ENCODE measurements at regions not wholly inside any gene's neighbourhood (a gene's known extent, or its start where the extent isn't known, plus 50 kb on each side); places are given as distances from the start of the nearest gene placed in this dataset.

DNA sequence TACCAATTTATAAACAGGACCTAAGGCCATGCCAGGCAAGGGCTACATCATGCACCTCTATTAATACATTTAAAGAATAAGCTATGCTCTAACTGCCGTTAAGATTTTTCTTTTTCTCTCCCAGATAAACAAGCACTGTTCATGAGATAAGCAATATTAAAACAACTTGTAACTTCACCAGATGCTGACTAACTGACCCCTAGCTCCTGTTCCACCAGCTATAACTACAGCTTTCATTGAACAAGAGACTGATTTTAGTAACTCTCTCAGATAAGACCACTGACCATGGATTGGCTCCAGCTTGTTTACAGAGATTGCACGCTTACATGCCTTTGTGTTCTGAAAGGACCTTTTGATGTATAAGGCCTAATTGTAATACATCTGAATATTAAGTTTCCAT is 540.7 kb upstream of the NECTIN3 start:
- no peak overlapping the region for H3K27ac ChIP-seq
- no peaks in the 10 kb centered on the region for H3K27me3 ChIP-seq
- 81 to 89% methylated on average over 2 of the region's 2 CpGs for WGBS, 2 donors
- no peak overlapping the region for H3K4me3 ChIP-seq
- H3K36me3 ChIP-seq, result no peaks in the 10 kb centered on the region
- TF ChIP-seq POLR2AphosphoS5 (IDR thresholded peaks at IDR 0.05), result no peak
- TF ChIP-seq, protein P1, sequence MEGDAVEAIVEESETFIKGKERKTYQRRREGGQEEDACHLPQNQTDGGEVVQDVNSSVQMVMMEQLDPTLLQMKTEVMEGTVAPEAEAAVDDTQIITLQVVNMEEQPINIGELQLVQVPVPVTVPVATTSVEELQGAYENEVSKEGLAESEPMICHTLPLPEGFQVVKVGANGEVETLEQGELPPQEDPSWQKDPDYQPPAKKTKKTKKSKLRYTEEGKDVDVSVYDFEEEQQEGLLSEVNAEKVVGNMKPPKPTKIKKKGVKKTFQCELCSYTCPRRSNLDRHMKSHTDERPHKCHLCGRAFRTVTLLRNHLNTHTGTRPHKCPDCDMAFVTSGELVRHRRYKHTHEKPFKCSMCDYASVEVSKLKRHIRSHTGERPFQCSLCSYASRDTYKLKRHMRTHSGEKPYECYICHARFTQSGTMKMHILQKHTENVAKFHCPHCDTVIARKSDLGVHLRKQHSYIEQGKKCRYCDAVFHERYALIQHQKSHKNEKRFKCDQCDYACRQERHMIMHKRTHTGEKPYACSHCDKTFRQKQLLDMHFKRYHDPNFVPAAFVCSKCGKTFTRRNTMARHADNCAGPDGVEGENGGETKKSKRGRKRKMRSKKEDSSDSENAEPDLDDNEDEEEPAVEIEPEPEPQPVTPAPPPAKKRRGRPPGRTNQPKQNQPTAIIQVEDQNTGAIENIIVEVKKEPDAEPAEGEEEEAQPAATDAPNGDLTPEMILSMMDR (IDR thresholded peaks at IDR 0.05), result no peak
- TF ChIP-seq POLR2A (IDR thresholded peaks at IDR 0.05), result no peak
- TF ChIP-seq EP300 (IDR thresholded peaks at IDR 0.05), result no peak
- ATAC-seq (ENCODE audit: low FRiP score in 2 of 2) (no peak), DNase-seq (no peak)
- H3K9me3 ChIP-seq, result no peaks in the 10 kb centered on the region
- no peaks in the 10 kb centered on the region for H3K4me1 ChIP-seq

GRCh38 chr3:110533089-110533488 is 538.5 kb upstream of the NECTIN3 start:
- no peak for ATAC-seq (ENCODE audit: low FRiP score in 2 of 2)
- DNase-seq, result no peak
- H3K36me3 ChIP-seq, result no peaks in the 10 kb centered on the region
- no peaks in the 10 kb centered on the region for H3K27me3 ChIP-seq
- H3K27ac ChIP-seq, result no peak overlapping the region
- no peaks in the 10 kb centered on the region for H3K9me3 ChIP-seq
- no peak overlapping the region for H3K4me3 ChIP-seq
- TF ChIP-seq, protein P1 (IDR thresholded peaks at IDR 0.05), result no peak
- no peak for TF ChIP-seq POLR2AphosphoS5 (IDR thresholded peaks at IDR 0.05)
- TF ChIP-seq POLR2A (IDR thresholded peaks at IDR 0.05), result no peak
- TF ChIP-seq EP300 (IDR thresholded peaks at IDR 0.05), result no peak
- H3K4me1 ChIP-seq, result no peaks in the 10 kb centered on the region

- Histone ChIP-seq H3K27me3 (no peaks in the 10 kb centered on the region), H3K36me3 (no peaks in the 10 kb centered on the region), H3K4me1 (no peaks in the 10 kb centered on the region), H3K9me3 (no peaks in the 10 kb centered on the region), H3K4me3 (no peak overlapping the region), H3K27ac (no peak overlapping the region)
- 60 to 70% methylated on average over 3 of the region's 3 CpGs for WGBS, 2 donors
- ATAC-seq (ENCODE audit: low FRiP score in 2 of 2), result no peak
- TF ChIP-seq, protein P1 (IDR thresholded peaks at IDR 0.05), result no peak
- TF ChIP-seq POLR2AphosphoS5 (IDR thresholded peaks at IDR 0.05), result no peak
- TF ChIP-seq EP300 (IDR thresholded peaks at IDR 0.05), result no peak
- TF ChIP-seq POLR2A (IDR thresholded peaks at IDR 0.05), result no peak
- no peak for DNase-seq
These were observed 529.0 kb upstream of the NECTIN3 start for GRCh38 chr3:110542552-110543150.

DNA sequence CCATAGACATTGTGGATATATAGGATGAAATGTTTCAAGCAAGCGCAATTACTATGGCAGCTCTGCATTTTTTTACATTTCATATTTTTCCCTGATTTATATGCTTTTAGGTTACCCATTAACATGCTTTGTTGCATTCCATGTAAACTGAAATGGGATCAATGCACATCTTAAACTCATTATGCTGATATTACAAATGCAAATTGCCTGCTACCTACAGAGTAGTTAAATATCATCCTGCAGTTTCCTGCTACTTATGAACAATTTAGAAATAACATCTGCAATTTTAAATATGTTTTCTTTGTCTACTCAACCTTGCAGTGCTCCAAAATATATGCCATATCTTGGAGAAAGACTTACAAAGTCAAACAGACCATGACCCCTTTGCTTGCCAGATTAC is 526.9 kb upstream of the NECTIN3 start:
- DNase-seq, result no peak
- TF ChIP-seq, protein P1 (IDR thresholded peaks at IDR 0.05), result no peak
- TF ChIP-seq POLR2AphosphoS5 (IDR thresholded peaks at IDR 0.05) (no peak), POLR2A (IDR thresholded peaks at IDR 0.05) (no peak), EP300 (IDR thresholded peaks at IDR 0.05) (no peak)
- Histone ChIP-seq H3K4me1 (no peaks in the 10 kb centered on the region), H3K27ac (no peak overlapping the region), H3K9me3 (no peaks in the 10 kb centered on the region), H3K27me3 (no peaks in the 10 kb centered on the region), H3K4me3 (no peak overlapping the region), H3K36me3 (no peaks in the 10 kb centered on the region)
- 88 to 94% methylated on average over 1 of the region's 1 CpG for WGBS, 2 donors
- ATAC-seq (ENCODE audit: low FRiP score in 2 of 2), result no peak

DNA sequence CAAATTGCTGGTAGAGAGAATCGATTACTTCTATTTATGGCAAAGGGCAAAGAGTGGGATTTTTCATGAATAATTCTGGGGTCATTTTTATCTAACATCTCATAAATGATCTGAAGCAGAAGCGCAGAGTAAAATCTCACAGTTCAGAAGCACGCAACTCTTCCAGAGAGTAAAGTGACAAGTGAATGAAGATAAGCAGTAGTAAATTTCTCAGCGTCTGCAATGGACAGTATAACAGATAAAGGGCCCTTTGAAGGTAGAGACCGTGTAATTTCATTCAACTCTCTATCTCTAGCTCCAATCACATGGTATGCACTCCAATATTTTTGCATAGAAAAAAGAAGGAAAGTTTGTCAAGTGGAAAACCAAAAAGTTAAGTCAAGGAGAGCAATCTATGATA is 521.1 kb upstream of the NECTIN3 start:
- Histone ChIP-seq H3K4me1 (no peaks in the 10 kb centered on the region), H3K27me3 (no peaks in the 10 kb centered on the region), H3K27ac (no peak overlapping the region), H3K36me3 (no peaks in the 10 kb centered on the region), H3K9me3 (no peaks in the 10 kb centered on the region), H3K4me3 (no peak overlapping the region)
- WGBS, 2 donors, result 50 to 71% methylated on average over 5 of the region's 5 CpGs
- no peak for TF ChIP-seq POLR2A (IDR thresholded peaks at IDR 0.05)
- TF ChIP-seq, protein P1 (IDR thresholded peaks at IDR 0.05), result no peak
- TF ChIP-seq EP300 (IDR thresholded peaks at IDR 0.05), result no peak
- TF ChIP-seq POLR2AphosphoS5 (IDR thresholded peaks at IDR 0.05), result no peak
- ATAC-seq (ENCODE audit: low FRiP score in 2 of 2) (no peak), DNase-seq (no peak)
